Activated CD4-positive, alpha-beta T cell treated with anti-CD3 and anti-CD28 coated beads for 36 hours (primary cell): ENCODE measurements at regions not wholly inside any gene's neighbourhood (a gene's known extent, or its start where the extent isn't known, plus 50 kb on each side); places are given as distances from the start of the nearest gene placed in this dataset.

ENCODE experiments used
- ATAC-seq: fragments of 200-7000 bp; cut with Tn5 transposase; one replicate; pipeline ENCODE4 v1.10.0; 2021; ENCODE audit warnings: mild to moderate bottlenecking, moderate library complexity
- CTCF ChIA-PET: fragments of 350-600 bp; sonication (Branson Sonifier 250); formaldehyde crosslinking; loops from one replicate; lab custom pipeline; 2021; ENCODE audit warnings: antibody characterized with exemption; lab: Charles Lee
- POLR2A ChIA-PET: fragments of 350-600 bp; sonication (Branson Sonifier 250); formaldehyde crosslinking; loops from one replicate; lab custom pipeline; 2021; ENCODE audit warnings: antibody characterized with exemption, inconsistent platforms; lab: Charles Lee
- DNase-seq: peaks from one replicate; pipeline ENCODE4 v3.0.0-alpha.2; 2020
- H3K27ac Mint-ChIP-seq: one replicate; pipeline ENCODE4 v1.8.0; 2021; ENCODE audit warnings: mixed read lengths
- H3K27me3 Mint-ChIP-seq: one replicate; pipeline ENCODE4 v1.8.0; 2021; ENCODE audit warnings: mixed read lengths
- H3K36me3 Mint-ChIP-seq: one replicate; pipeline ENCODE4 v1.8.0; 2021; ENCODE audit warnings: low read depth, mixed read lengths
- H3K4me1 Mint-ChIP-seq: one replicate; pipeline ENCODE4 v1.8.0; 2021; ENCODE audit warnings: mixed read lengths
- H3K4me3 Mint-ChIP-seq: one replicate; pipeline ENCODE4 v1.8.0; 2021; ENCODE audit warnings: mild to moderate bottlenecking, moderate library complexity, mixed read lengths
- H3K9me3 Mint-ChIP-seq: one replicate; pipeline ENCODE4 v1.8.0; 2021; ENCODE audit warnings: low read depth, mixed read lengths
- intact Hi-C, 2 experiments: fragments of 100-400 bp; cut with DNase I in 1 of 2; cut with micrococcal nuclease in 1 of 2; formaldehyde crosslinking; loops; one replicate each; pipeline versions ENCODE4 v1.14.2 to v1.15.1; 2022 to 2024; cut with DNase I, micrococcal nuclease

GRCh38 chr4:54915276-54915675 is 210.1 kb downstream of the KDR start:
- intact Hi-C loops, result no loop called here
- H3K4me3 Mint-ChIP-seq, result no peak overlapping the region

GRCh38 chr4:54914781-54915180 is 210.6 kb downstream of the KDR start:
- ChIA-PET CTCF (no interaction called here), POLR2A (no interaction called here)
- intact Hi-C loops, result no loop called here
- Mint-ChIP-seq H3K36me3 (no peaks in the 10 kb centered on the region), H3K27ac (no peak overlapping the region), H3K4me1 (peaks cover 5% of the 10 kb centered on the region), H3K4me3 (no peak overlapping the region), H3K9me3 (no peaks in the 10 kb centered on the region), H3K27me3 (no peaks in the 10 kb centered on the region)
- DNase-seq (no peak), ATAC-seq (no peak)

More at GRCh38 chr4:54915276-54915675, 210.1 kb downstream of the KDR start:
- Mint-ChIP-seq H3K36me3 (no peaks in the 10 kb centered on the region), H3K4me1 (no peaks in the 10 kb centered on the region), H3K27ac (no peak overlapping the region), H3K9me3 (no peaks in the 10 kb centered on the region), H3K27me3 (no peaks in the 10 kb centered on the region)
- ATAC-seq (no peak), DNase-seq (no peak)
- ChIA-PET CTCF (no interaction called here), POLR2A (no interaction called here)

- ATAC-seq, result no peak
- H3K4me1 Mint-ChIP-seq, result peaks cover 7% of the 10 kb centered on the region
- POLR2A ChIA-PET, result no interaction called here
- DNase-seq, result no peak
- H3K27me3 Mint-ChIP-seq, result no peaks in the 10 kb centered on the region
- intact Hi-C loops, result no loop called here
- no peaks in the 10 kb centered on the region for H3K36me3 Mint-ChIP-seq
- H3K27ac Mint-ChIP-seq, result no peak overlapping the region
- no peak overlapping the region for H3K4me3 Mint-ChIP-seq
- CTCF ChIA-PET, result no interaction called here
- H3K9me3 Mint-ChIP-seq, result no peaks in the 10 kb centered on the region
Measured at GRCh38 chr4:54913751-54914526, 211.5 kb downstream of the KDR start.

- no peaks in the 10 kb centered on the region for H3K9me3 Mint-ChIP-seq
Measured at GRCh38 chr4:54912155-54912554, 213.2 kb downstream of the KDR start.

GRCh38 chr4:54909961-54910360 is 215.4 kb downstream of the KDR start:
- Mint-ChIP-seq H3K36me3 (no peaks in the 10 kb centered on the region), H3K27ac (no peak overlapping the region), H3K27me3 (no peaks in the 10 kb centered on the region), H3K4me1 (peaks cover 7% of the 10 kb centered on the region), H3K4me3 (no peak overlapping the region), H3K9me3 (peaks cover 3% of the 10 kb centered on the region)
- ATAC-seq (no peak), DNase-seq (no peak)
- intact Hi-C loops, result no loop called here
- CTCF ChIA-PET, result no interaction called here
- POLR2A ChIA-PET, result no interaction called here

More at GRCh38 chr4:54912155-54912554, 213.2 kb downstream of the KDR start:
- H3K36me3 Mint-ChIP-seq, result no peaks in the 10 kb centered on the region
- POLR2A ChIA-PET, result no interaction called here
- H3K4me3 Mint-ChIP-seq, result no peak overlapping the region
- CTCF ChIA-PET, result no interaction called here
- intact Hi-C loops, result no loop called here
- H3K27me3 Mint-ChIP-seq, result no peaks in the 10 kb centered on the region
- H3K4me1 Mint-ChIP-seq, result peaks cover 7% of the 10 kb centered on the region
- H3K27ac Mint-ChIP-seq, result no peak overlapping the region
- ATAC-seq, result no peak
- DNase-seq, result no peak

GRCh38 chr4:54908763-54909162 is 216.6 kb downstream of the KDR start:
- peaks cover 7% of the 10 kb centered on the region for H3K4me1 Mint-ChIP-seq
- POLR2A ChIA-PET, result no interaction called here

GRCh38 chr4:54904953-54905352 is 220.4 kb downstream of the KDR start:
- CTCF ChIA-PET, result no interaction called here

More at GRCh38 chr4:54908763-54909162, 216.6 kb downstream of the KDR start:
- intact Hi-C loops, result no loop called here
- CTCF ChIA-PET, result no interaction called here
- Mint-ChIP-seq H3K27me3 (no peaks in the 10 kb centered on the region), H3K36me3 (no peaks in the 10 kb centered on the region), H3K9me3 (peaks cover 3% of the 10 kb centered on the region), H3K4me3 (no peak overlapping the region), H3K27ac (no peak overlapping the region)
- ATAC-seq, result no peak
- DNase-seq, result no peak

GRCh38 chr4:54902976-54903375 is 222.4 kb downstream of the KDR start:
- DNase-seq (no peak), ATAC-seq (no peak)
- intact Hi-C loops, result no loop called here
- H3K36me3 Mint-ChIP-seq, result no peaks in the 10 kb centered on the region
- H3K27me3 Mint-ChIP-seq, result peaks cover 3% of the 10 kb centered on the region
- no peak overlapping the region for H3K27ac Mint-ChIP-seq
- CTCF ChIA-PET, result interaction anchor here (0.8 kb wide), 1 partner anchor 469 kb away, joined by 4 read pairs; no protein-coding TSS in a partner anchor
- H3K4me1 Mint-ChIP-seq, result no peaks in the 10 kb centered on the region
- no peak overlapping the region for H3K4me3 Mint-ChIP-seq
- POLR2A ChIA-PET, result no interaction called here
- H3K9me3 Mint-ChIP-seq, result peaks cover 3% of the 10 kb centered on the region

More at GRCh38 chr4:54904953-54905352, 220.4 kb downstream of the KDR start:
- H3K4me1 Mint-ChIP-seq, result peaks cover 4% of the 10 kb centered on the region
- ATAC-seq (no peak), DNase-seq (no peak)
- POLR2A ChIA-PET, result no interaction called here
- H3K27ac Mint-ChIP-seq, result no peak overlapping the region
- intact Hi-C loops, result no loop called here
- H3K4me3 Mint-ChIP-seq, result no peak overlapping the region
- H3K27me3 Mint-ChIP-seq, result no peaks in the 10 kb centered on the region
- no peaks in the 10 kb centered on the region for H3K36me3 Mint-ChIP-seq
- H3K9me3 Mint-ChIP-seq, result peaks cover 3% of the 10 kb centered on the region

GRCh38 chr4:54902271-54902670 is 223.1 kb downstream of the KDR start:
- POLR2A ChIA-PET, result no interaction called here
- H3K9me3 Mint-ChIP-seq, result peaks cover 3% of the 10 kb centered on the region
- intact Hi-C loops, result no loop called here

GRCh38 chr4:54901202-54901601 is 224.2 kb downstream of the KDR start:
- POLR2A ChIA-PET, result no interaction called here
- no peaks in the 10 kb centered on the region for H3K4me1 Mint-ChIP-seq
- peaks cover 3% of the 10 kb centered on the region for H3K27me3 Mint-ChIP-seq
- H3K4me3 Mint-ChIP-seq, result no peak overlapping the region
- peaks cover 2% of the 10 kb centered on the region for H3K9me3 Mint-ChIP-seq
- ATAC-seq, result no peak
- intact Hi-C loops, result no loop called here
- no peak overlapping the region for H3K27ac Mint-ChIP-seq
- H3K36me3 Mint-ChIP-seq, result no peaks in the 10 kb centered on the region
- CTCF ChIA-PET, result no interaction called here
- no peak for DNase-seq

More at GRCh38 chr4:54902271-54902670, 223.1 kb downstream of the KDR start:
- H3K27me3 Mint-ChIP-seq, result peaks cover 3% of the 10 kb centered on the region
- no peaks in the 10 kb centered on the region for H3K36me3 Mint-ChIP-seq
- H3K27ac Mint-ChIP-seq, result no peak overlapping the region
- no peak for DNase-seq
- no peak overlapping the region for H3K4me3 Mint-ChIP-seq
- CTCF ChIA-PET, result no interaction called here
- no peaks in the 10 kb centered on the region for H3K4me1 Mint-ChIP-seq
- ATAC-seq, result no peak

GRCh38 chr4:54898656-54899340 is 226.6 kb downstream of the KDR start:
- no peak overlapping the region for H3K4me3 Mint-ChIP-seq
- no peaks in the 10 kb centered on the region for H3K9me3 Mint-ChIP-seq
- intact Hi-C loops, result no loop called here
- no peaks in the 10 kb centered on the region for H3K36me3 Mint-ChIP-seq
- ATAC-seq (no peak), DNase-seq (no peak)
- ChIA-PET POLR2A (no interaction called here), CTCF (interaction anchor here (0.6 to 1.2 kb wide), 2 partner anchors 18 to 727 kb away, joined by 3 to 4 read pairs; no protein-coding TSS in a partner anchor)
- H3K27ac Mint-ChIP-seq, result no peak overlapping the region
- H3K4me1 Mint-ChIP-seq, result no peaks in the 10 kb centered on the region
- H3K27me3 Mint-ChIP-seq, result peaks cover 3% of the 10 kb centered on the region

GRCh38 chr4:54898056-54898562 is 227.3 kb downstream of the KDR start:
- H3K36me3 Mint-ChIP-seq, result no peaks in the 10 kb centered on the region
- H3K9me3 Mint-ChIP-seq, result no peaks in the 10 kb centered on the region
- ChIA-PET POLR2A (no interaction called here), CTCF (no interaction called here)
- no peak overlapping the region for H3K4me3 Mint-ChIP-seq
- no peaks in the 10 kb centered on the region for H3K4me1 Mint-ChIP-seq
- peaks cover 3% of the 10 kb centered on the region for H3K27me3 Mint-ChIP-seq
- no peak overlapping the region for H3K27ac Mint-ChIP-seq
- intact Hi-C loops, result no loop called here
- no peak for DNase-seq
- ATAC-seq, result no peak
